ENCODE measurements at regions not wholly inside any gene's neighbourhood (a gene's known extent, or its start where the extent isn't known, plus 50 kb on each side); places are given as distances from the start of the nearest gene placed in this dataset.

- TF ChIP-seq CTCF (IDR thresholded peaks at IDR 0.05) (no peak), POLR2A (IDR thresholded peaks at IDR 0.05) (no peak)
Observed at GRCh38 chr20:24210356-24210755, 221.8 kb upstream of the GGTLC1 start.

All from Peyer's patch (tissue), 4 donors.